Ecto neural progenitor cell (in vitro differentiated cells): ENCODE measurements at regions not wholly inside any gene's neighbourhood (a gene's known extent, or its start where the extent isn't known, plus 50 kb on each side); places are given as distances from the start of the nearest gene placed in this dataset.
"Not testable (repeated sequence)": the region's sequence is repeated elsewhere in the genome, so short reads cannot be mapped to it uniquely, and the experiment has no call there.

Experiments
- DNase-seq: peaks from one replicate; pipeline ENCODE4 v3.0.0-alpha.2; 2018; ENCODE audit warnings: low spot score

GRCh38 chr15:84360902-84361301, 125.3 kb downstream of the GOLGA6L4 start:
- DNase-seq: not testable (repeated sequence)

GRCh38 chr15:84384421-84384820, 148.8 kb downstream of the GOLGA6L4 start:
- not testable (repeated sequence) for DNase-seq

- DNase-seq: peak; percentile 37
Measured at GRCh38 chr15:84387086-84387485, 151.5 kb downstream of the GOLGA6L4 start.

DNA sequence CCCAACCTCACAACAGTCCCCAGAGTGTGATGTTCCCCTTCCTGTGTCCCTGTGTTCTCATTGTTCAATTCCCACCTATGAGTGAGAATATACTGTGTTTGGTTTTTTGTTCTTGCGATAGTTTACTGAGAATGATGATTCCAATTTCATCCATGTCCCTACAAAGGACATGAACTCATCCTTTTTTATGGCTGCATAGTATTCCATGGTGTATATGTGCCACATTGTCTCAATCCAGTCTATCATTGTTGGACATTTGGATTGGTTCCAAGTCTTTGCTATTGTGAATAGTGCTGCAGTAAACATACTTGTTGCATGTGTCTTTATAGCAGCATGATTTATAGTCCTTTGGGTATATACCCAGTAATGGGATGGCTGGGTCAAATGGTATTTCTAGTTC, 152.6 kb downstream of the GOLGA6L4 start:
- not testable (repeated sequence) for DNase-seq

DNA sequence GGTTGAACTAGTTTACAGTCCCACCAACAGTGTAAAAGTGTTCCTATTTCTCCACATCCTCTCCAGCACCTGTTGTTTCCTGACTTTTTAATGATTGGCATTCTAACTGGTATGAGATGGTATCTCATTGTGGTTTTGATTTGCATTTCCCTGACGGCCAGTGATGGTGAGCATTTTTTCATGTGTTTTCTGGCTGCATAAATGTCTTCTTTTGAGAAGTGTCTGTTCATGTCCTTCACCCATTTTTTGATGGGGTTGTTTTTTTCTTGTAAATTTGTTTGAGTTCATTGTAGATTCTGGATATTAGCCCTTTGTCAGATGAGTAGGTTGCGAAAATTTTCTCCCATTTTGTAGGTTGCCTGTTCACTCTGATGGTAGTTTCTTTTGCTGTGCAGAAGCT, 153.1 kb downstream of the GOLGA6L4 start:
- DNase-seq: not testable (repeated sequence)

- DNase-seq: peak; percentile 11
Measured at GRCh38 chr15:84390324-84390723, 154.8 kb downstream of the GOLGA6L4 start.

DNA sequence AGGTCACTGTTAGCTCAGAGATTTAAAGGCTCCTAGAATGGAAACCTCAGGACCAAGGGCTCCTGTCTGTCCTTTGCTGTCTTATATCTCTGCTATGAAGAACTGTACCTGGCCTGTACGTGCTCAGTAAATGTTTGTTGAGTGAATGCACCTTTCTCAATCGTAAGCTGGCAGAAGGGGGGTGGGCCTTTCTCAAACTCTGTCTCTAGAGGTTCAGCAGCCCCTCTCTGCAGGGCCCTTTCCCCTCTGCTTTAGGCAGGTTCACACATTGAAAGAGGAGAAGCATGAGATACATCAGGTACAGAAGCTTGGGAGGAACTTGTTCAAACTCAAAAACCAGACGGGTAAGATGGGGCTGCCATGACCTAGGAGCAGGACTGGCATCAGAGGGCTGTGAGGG, 155.6 kb downstream of the GOLGA6L4 start:
- DNase-seq: peak; percentile 9

GRCh38 chr15:84392020-84392419, 156.4 kb downstream of the GOLGA6L4 start:
- DNase-seq: peak; percentile 32

DNA sequence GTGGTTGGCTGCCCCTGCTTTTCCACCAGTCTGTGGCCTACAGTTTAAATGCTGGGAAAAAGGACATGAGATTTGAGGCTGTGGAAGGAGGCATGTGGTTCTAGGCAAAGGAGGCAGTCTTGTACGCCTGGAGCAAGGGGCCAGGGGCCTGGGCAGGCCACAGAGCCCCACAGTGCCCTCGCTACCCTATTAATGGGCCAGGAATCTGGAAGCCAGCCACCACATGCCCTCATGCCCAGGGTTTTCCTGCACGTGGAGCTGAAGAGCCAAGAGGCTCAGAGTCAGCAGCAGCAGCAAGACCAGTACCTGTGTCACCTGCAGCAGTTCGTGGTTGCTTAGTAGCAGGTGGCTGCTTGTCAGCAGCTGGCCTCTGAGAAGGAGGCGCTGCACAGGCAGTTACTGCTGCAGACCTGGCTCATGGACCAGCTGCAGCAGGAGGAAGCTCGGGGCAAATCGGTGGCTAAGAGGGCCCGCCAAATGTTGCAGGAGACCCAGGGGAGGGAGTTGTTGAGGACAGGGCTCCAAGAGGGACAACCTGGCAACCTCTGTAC, 157.9 kb downstream of the GOLGA6L4 start:
- peak; percentile 40 for DNase-seq

- DNase-seq: peak; percentile 13
Measured at GRCh38 chr15:84393966-84394365, 158.4 kb downstream of the GOLGA6L4 start.

DNA sequence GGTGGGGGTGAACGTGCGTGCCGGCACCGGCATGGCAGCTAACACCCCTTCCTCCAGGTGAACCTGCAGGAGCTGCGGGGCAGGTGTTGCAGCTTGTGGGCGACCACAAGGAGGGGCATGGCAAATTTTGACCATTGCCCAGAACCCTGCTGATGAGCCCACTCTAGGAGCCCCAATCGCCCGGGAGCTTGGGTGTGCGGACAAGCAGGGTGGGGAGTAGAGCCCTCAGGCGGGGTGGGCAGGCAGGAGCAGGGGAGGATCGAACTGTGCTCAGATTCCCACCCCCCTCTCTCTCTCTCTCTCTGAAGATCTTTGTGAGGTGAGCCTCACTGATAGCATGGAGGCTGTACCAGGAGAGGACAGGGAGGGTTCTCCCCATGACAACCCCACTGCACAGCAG, 159.8 kb downstream of the GOLGA6L4 start:
- peak; percentile 12 for DNase-seq

DNA sequence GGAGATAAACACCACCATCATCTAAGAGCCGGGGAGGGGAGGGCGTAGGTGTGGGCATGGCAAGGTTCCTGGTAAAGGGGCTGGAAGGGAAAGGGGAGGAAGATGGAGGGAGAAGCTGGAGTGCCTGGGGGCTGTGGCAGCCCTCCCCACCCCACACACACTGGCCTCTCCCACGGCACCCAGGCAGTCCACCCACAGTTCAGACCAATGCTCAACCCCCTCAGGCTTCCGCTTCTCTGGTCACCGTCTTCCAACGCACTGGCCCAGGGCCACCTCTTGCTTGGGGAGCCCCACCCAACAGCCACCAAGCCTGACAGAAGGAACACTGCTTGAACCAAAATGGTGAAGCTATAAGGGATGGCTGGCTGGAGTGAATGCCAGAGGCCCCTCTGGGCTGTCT, 160.3 kb downstream of the GOLGA6L4 start:
- DNase-seq: peak; percentile 15

DNA sequence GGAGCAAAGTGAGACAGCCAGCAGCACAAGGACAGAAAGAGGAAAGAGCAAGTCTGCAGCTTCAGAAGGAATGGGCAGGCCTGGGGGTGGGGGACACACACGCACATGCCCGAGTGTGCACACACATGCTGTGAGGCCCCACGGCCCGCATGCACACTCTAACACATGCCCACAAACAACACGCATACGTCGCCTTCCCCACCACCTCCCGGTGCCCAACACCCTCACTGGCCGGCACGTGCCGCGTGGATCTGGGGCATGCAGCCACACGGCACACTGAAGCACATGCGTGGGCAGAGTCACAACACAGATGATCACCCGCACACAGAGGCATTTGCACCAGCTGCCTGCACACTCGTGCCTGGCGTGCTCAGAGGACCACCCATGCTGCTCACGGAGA, 161.5 kb downstream of the GOLGA6L4 start:
- peak; percentile 17 for DNase-seq

GRCh38 chr15:84398087-84398486, 162.5 kb downstream of the GOLGA6L4 start:
- DNase-seq: peak; percentile 13

DNA sequence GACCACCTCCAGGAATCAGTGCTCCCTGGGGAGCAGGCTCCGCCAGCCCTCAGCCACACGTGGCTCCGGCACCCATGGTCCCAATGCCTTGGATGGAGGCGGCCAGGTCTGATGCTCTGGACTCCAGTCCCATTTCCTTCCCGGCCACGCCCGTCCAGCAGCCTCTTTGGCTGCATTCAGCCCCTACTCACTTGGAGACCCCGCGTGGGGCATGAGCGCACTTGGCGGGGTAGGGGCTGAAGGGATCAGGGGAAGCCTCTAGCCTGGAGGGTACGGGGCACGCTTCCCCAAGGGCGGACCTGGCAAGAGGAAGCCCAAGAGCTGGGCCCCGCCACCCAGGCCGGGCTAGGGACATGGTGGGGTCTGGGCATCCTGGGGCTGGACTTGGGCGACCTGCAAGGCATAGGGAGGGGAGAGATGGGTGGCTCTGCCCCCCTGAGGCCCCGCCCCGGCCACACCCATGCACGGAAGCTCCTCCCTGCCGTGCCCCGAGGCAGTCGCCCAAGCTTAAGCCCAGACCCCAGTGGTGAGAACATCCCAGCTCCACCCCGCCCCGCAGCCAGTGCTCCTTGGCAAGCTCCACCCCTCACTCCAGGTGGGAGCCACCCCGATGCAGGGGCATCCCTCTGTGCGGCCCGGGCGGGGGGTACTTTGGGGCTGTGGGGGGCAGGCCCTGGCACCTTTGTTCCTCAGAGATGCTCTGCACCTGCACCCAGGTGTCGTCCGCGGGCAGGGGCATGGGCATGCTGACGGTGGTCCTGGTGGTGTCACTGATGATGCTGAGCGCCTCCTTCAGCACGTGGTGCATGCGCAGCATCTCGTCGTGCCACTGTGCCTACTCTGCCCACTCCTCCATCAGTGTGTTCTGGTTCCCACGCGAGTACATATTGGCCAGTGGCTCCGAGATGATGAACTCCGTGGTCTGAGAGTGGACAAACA, 163.5 kb downstream of the GOLGA6L4 start:
- DNase-seq: peak; percentile 41

DNA sequence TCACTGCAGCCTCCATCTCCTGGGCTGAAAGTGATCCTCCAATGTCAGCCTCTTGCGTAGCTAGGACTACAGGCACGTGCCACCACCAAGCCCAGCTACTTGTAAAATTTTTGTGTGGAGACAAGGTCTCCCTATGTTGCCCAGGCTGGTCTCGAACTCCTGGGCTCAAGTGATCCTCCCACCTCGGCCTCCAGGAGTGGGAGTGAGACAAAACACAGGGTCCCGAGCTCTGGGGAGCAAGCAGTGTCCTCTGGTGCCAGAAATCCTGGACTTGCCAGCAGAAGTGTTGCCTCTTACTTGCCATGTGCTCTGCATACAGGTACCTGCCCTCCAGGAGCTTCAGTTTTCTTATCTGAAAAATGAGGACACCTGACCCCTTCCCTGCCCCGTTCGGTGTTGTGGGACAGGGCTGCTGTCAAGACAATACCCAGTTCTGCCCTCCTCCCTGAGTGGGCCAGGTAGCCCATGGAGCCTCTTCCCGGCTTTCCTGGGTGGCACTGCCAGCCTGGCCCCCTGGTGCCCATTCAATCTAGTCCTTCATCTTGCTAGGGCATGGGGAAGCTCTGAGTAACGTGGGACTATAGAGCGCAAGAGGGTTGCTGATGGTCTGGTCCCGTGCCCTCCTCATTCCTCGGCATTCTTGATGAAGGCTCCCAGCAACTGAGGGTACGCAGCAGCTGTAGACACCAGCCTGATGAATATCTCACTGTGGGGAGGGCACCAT, 164.6 kb downstream of the GOLGA6L4 start:
- peak; percentile 16 for DNase-seq

DNA sequence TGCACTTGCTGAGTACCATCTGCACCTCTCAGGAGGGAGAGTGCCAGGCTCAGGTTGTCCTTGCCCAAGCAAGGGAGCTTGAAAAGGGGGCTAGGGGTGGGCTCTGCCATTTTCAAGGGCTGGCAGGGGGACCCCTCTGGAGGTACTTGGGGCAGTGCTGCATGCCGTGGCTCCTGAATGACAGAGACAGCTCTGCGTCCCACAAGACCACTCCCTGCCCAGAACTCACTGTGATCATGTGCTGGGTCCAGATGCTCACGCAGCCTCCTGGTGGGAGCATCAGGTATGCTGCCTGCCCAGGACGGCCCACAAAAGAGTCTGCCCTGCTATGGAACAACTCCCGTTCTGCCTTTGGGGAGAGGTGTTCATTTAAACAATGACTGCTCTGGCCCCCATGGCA, 165.2 kb downstream of the GOLGA6L4 start:
- peak; percentile 16 for DNase-seq

- DNase-seq: peak; percentile 29
Measured at GRCh38 chr15:84401461-84401860, 165.9 kb downstream of the GOLGA6L4 start.

- peak; percentile 24 for DNase-seq
Measured at GRCh38 chr15:84401891-84402840, 166.6 kb downstream of the GOLGA6L4 start.

DNA sequence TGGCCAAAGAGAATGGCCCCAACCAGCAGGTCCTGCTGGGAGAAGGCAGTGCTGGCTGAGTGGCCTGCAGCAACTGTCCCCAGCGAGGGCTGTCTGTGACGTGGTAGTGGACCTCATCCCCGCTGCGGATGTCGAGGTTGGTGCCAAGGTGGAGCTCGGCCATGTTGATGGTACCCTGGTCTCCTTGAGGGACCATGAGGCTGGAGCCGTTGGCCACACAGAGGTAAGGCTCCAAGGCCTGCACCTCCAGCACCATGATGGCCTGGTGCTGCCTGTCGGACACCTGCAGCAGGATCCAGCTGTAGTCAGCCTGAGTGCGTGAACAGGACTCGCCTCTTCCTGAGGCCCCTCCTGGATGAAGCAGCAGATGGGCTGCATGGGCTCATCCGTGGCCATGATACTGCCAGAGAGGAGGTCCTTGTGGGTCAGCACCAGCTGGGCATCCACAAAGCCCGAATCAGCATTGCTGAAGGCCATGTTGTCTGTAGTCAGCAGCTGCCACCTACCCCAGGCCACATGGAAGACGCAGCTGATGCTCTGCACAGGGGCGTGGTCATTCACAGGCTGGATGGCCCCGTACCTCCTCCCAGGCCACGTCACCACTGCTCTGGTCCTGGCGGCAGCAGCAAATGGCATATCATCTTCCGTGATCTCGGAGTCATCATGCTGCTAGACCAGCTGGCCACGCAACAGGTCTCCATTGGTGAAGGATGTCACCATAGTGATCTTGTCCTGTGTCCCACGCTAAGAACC, 167.5 kb downstream of the GOLGA6L4 start:
- peak; percentile 28 for DNase-seq

DNA sequence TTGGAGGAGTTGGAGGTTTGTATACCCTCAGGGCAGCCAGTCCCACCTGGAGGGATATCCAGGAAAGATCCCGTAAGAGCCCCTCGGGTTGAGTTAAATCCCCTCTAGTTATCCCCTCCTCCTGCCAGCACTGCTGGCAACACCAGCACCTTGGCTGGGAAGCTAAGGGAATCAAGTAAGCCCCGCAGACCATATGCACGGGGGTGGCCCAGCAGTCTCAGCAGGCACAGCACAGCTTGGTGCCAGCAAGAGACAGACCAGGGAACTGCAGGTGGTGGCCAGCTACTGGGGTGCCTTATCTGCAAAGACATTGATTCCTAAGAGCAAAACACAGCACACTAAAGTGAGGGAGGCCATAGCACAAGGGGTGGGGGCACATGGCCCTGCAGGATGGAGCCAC, 173.8 kb downstream of the GOLGA6L4 start:
- not testable (repeated sequence) for DNase-seq
